LNCaP clone FGC (cell line): ENCODE measurements at regions not wholly inside any gene's neighbourhood (a gene's known extent, or its start where the extent isn't known, plus 50 kb on each side); places are given as distances from the start of the nearest gene placed in this dataset.
"Not testable (repeated sequence)": the region's sequence is repeated elsewhere in the genome, so short reads cannot be mapped to it uniquely, and the experiment has no call there.

Experiments
- DNase-seq: peaks from one replicate; pipeline ENCODE4 v3.0.0-alpha.2; 2011; ENCODE audit warnings: low read depth
- H3K4me3 ChIP-seq: 2 replicates; pipeline ENCODE4 v1.5.1; 2011; ENCODE audit warnings: mild to moderate bottlenecking, low read depth, low read length, control low read depth
- TF ChIP-seq, protein P1 (sequence below): IDR thresholded peaks from 2 replicates; pipeline ENCODE4 v1.5.1; 2012; ENCODE audit warnings: mild to moderate bottlenecking; ENCODE audit not compliant: control insufficient read depth, insufficient read depth; ENCODE audit errors: extremely low read depth

DNA sequence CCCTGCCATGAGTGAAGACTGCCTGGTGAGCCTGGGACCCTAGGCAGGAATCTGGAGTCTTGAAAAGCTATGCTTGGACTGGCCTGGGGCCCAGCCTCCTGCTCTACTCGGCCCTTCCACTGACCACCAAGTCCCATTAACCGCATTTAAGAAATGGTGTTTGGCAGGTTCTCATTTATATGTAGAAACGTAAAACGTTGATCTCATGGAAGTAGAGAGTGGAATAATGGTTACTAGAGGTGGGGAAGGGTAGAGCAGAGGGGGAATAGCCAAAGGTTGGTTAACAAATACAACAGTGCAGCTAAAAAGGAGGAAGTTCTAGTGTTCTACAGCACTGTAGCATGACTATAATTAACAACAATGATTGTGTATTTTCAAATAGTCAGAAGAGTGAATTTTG, 72.9 kb upstream of the EED start:
- no peak for DNase-seq
- H3K4me3 ChIP-seq, result no peak overlapping the region
- TF ChIP-seq, protein P1, sequence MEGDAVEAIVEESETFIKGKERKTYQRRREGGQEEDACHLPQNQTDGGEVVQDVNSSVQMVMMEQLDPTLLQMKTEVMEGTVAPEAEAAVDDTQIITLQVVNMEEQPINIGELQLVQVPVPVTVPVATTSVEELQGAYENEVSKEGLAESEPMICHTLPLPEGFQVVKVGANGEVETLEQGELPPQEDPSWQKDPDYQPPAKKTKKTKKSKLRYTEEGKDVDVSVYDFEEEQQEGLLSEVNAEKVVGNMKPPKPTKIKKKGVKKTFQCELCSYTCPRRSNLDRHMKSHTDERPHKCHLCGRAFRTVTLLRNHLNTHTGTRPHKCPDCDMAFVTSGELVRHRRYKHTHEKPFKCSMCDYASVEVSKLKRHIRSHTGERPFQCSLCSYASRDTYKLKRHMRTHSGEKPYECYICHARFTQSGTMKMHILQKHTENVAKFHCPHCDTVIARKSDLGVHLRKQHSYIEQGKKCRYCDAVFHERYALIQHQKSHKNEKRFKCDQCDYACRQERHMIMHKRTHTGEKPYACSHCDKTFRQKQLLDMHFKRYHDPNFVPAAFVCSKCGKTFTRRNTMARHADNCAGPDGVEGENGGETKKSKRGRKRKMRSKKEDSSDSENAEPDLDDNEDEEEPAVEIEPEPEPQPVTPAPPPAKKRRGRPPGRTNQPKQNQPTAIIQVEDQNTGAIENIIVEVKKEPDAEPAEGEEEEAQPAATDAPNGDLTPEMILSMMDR, result no peak

DNA sequence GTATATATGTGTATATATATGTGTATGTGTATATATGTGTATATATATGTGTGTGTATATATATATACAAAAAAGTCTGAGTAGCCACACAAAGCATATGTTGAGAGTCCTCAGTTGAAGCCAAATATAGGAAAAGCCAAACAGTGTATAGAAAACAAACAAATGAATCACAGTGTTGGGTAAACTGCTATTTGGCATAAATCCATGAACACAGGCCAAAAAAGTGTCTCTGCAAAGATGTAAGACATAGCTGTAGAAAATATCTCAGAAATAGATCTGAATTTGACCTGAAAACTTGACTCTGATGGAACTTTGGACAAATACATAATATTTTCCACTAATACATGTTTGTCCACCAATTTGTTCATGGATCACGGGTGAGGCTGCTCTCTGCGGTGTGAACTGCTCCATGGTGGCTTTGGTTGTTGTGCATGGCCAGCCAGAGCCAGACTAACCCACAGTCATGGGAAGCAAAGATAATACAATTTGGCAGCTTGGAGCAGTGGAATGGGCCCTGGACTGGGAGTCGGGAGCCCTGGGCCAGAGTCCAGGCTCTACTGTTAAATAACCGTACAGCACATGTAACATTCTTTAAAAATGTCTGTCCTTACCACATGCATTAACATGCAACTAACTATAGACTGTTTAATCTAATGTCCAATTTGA, 76.9 kb upstream of the EED start:
- TF ChIP-seq, protein P1, result no peak
- peak; percentile 79 for DNase-seq
- no peak overlapping the region for H3K4me3 ChIP-seq

- H3K4me3 ChIP-seq, DNase-seq: not testable (repeated sequence)
Measured at GRCh38 chr11:86166287-86166686, 78.3 kb upstream of the EED start.

DNA sequence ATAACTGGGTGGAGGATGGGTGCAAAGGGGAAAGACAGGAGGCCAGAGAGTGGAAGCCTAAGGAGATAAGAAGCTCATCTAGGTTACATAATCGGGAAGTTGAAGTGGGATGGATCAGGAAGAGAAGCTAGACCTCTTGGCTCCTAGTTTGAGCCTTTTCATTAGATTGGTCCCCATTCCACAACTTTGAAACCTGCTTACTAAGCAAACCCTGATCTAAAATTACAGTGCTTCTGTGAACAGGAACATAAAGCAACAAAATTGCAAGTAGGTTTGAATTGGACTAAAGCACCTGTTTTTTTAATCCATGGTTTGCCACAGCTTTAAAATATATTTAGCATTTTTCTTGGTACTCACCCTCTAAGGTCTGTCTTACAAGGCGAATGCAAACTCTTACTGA, 80.4 kb upstream of the EED start:
- no peak for DNase-seq
- TF ChIP-seq, protein P1, result no peak
- no peak overlapping the region for H3K4me3 ChIP-seq

DNA sequence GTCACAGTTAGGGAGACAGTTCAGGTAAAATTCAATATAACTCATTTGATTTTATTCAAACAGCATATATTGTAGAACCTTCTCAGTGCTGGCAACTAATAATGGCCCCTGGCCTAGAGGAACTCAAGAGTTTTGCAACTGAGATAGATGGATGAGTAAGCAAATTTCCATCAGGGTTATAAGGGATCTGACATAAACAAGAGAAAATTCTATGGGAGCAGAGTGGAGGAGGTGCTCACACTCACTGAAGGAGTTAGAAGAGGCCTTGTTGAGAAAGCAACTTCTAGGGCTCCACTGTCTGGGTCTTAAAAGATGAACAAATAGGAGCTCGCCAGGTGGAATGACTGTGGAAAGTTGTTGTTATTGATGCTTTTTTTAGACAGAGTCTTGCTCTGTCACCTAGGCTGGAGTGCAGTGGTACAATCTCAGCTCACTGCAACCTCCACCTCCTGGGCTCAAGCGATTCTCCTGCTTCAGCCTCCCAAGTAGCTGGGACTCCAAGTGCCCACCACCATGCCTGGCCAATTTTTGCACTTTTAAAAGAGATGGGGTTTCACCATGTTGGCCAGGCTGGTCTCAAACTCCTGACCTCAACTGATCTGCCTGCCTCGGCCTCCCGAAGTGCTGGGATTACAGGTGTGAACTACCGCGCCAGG, 81.2 kb upstream of the EED start:
- not testable (repeated sequence) for H3K4me3 ChIP-seq, DNase-seq

GRCh38 chr11:86162239-86162638, 82.3 kb upstream of the EED start:
- TF ChIP-seq, protein P1, result no peak
- no peak overlapping the region for H3K4me3 ChIP-seq
- no peak for DNase-seq

- no peak overlapping the region for H3K4me3 ChIP-seq
- DNase-seq, result no peak
Measured at GRCh38 chr11:86161837-86162236, 82.7 kb upstream of the EED start.

More at GRCh38 chr11:86161837-86162236, 82.7 kb upstream of the EED start:
- TF ChIP-seq, protein P1, result no peak
